GM12872 (cell line): ENCODE measurements at regions not wholly inside any gene's neighbourhood (a gene's known extent, or its start where the extent isn't known, plus 50 kb on each side); places are given as distances from the start of the nearest gene placed in this dataset.

Source experiments
- CTCF ChIP-seq: IDR thresholded peaks from 3 replicates; pipeline ENCODE4 v1.5.1; 2011; ENCODE audit warnings: low read depth, mild to moderate bottlenecking, low read length, moderate library complexity; ENCODE audit not compliant: insufficient read depth

- no peak for TF ChIP-seq CTCF
Observed at GRCh38 chr21:38667291-38667870, 138.3 kb upstream of the ETS2 start.

- no peak for TF ChIP-seq CTCF
Observed at GRCh38 chr21:38668067-38668466, 137.7 kb upstream of the ETS2 start.

- TF ChIP-seq CTCF, result no peak
Observed at GRCh38 chr21:38668541-38668940, 137.2 kb upstream of the ETS2 start.

- TF ChIP-seq CTCF, result peak; percentile 42; the same call in 2 of the 3 replicates
Observed at GRCh38 chr21:38669186-38669585, 136.5 kb upstream of the ETS2 start.

GRCh38 chr21:38670861-38671260, 134.9 kb upstream of the ETS2 start:
- no peak for TF ChIP-seq CTCF

GRCh38 chr21:38671773-38672172, 134.0 kb upstream of the ETS2 start:
- TF ChIP-seq CTCF, result no peak

- no peak for TF ChIP-seq CTCF
Observed at GRCh38 chr21:38675182-38675824, 130.4 kb upstream of the ETS2 start.
